HG03039 (cell line): ENCODE measurements at regions not wholly inside any gene's neighbourhood (a gene's known extent, or its start where the extent isn't known, plus 50 kb on each side); places are given as distances from the start of the nearest gene placed in this dataset.

Experiments used
- ATAC-seq: cut with Tn5 transposase; IDR thresholded peaks from one replicate; pipeline ENCODE4 v1.9.1; 2021; ENCODE audit warnings: mild to moderate bottlenecking, moderate library complexity; ENCODE audit not compliant: unreplicated experiment

DNA sequence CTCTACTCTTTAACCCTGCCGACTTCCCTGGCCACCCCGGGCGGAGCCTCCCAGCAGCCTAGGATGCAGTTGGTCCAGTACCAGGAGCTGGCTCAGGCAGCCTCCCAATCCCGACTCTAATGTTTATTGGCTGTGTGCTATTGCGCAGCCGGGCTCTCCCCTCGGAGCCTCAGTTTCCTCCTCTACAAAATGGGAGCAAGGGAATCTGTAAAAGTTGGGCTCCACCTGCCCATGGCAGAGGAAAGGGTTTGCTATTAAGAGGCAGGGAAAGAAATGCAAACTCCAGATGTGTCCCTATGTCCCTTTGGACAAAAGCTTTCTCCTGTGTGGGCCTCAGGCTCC is 140.8 kb upstream of the PJA1 start:
- no peak for ATAC-seq

DNA sequence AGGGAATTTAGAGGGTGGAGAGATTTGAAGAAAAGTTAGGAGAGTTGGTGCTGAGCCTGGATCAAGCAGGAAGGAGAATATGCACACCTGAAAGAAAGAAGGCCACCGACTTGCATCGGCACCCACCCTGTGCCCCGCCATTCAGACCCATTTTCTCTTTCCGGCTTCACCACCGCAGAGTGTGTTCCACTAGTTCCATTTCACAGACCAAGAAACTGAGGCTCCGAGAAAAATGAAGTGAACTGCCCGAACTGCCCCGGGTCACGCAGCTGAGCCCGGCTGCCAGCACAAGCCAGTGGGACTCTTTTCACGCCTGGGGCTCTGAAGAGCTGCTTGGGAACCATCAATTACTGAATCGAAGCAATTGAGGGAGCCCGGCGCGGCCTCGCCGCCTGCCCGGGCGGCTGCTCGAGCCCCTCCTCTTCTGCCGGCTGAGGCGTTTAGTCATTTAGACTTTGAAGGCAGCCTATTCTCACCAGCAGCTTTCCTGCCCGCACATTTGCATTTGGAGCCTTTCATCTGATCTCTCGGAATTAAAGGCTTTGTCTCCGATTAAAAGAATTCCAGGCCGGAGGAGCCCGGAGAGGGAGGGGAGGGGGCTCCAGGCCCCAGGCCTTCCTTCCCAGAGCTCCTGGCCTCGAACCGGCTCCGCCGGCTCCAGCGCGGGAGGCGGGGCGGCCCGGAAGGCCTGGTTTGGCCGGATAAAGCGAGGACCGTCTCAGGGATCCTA is 140.2 kb upstream of the PJA1 start:
- ATAC-seq = no peak

- no peak for ATAC-seq
Measured at GRCh38 chrX:69303231-69303630, 138.0 kb upstream of the PJA1 start.

DNA sequence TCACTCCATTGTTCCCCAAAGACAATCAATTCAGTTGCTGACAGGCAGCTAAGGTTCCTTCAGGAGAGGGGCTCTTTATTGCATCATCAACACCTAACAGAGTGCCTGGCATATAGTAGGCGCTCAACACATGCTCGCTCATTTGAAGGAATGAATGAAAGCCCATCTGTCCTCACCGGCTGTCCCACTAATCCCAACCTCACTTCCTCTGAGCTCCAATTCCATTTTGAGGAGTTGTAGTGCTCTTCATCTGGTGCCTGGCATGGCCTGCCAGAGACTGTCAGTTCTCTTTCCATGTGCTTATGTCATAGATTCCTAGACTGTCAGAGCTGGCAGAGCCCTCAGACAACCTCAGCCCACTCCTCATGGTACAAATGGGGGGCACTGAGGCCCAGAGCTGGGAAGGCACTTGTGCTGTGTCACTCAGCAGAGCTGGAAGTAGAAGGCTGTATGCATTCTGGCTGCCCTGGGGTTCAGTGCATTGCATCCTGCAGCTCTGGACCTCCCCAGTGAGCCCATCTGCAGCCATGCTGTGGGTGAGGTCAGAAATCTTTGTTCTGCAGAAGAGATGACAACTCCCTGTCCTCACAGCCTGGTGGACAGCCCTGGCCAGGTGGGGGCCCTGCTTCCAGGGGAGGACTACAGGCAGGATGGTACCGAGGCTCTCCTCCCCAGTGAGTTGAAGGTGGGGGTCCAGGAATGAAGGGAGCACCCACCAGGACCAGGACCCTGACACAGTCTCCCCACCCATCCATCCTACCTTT is 134.9 kb upstream of the PJA1 start:
- no peak for ATAC-seq

- no peak for ATAC-seq
Measured at GRCh38 chrX:69299285-69299684, 134.0 kb upstream of the PJA1 start.

- ATAC-seq = no peak
Measured at GRCh38 chrX:69298466-69299140, 133.3 kb upstream of the PJA1 start.

DNA sequence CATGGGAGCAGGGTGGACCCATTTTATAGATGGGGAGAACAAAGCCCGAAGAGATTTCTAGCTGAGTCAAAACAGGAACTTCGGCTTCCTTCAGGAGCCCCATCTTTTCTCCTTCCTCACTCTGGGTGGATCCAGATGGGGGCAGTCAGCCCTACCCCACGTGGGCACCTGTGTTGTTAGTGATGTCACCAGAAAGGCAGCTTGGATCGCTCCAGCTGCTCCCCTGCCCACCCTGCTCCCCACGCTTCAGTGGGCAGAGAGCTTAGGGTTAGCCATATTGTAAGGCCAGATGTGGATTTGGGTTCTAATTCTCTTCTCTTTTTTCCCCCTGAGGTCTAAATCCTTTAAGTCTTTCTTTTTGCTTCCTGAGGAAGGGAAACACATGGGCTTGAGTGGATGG is 132.3 kb upstream of the PJA1 start:
- ATAC-seq = no peak

DNA sequence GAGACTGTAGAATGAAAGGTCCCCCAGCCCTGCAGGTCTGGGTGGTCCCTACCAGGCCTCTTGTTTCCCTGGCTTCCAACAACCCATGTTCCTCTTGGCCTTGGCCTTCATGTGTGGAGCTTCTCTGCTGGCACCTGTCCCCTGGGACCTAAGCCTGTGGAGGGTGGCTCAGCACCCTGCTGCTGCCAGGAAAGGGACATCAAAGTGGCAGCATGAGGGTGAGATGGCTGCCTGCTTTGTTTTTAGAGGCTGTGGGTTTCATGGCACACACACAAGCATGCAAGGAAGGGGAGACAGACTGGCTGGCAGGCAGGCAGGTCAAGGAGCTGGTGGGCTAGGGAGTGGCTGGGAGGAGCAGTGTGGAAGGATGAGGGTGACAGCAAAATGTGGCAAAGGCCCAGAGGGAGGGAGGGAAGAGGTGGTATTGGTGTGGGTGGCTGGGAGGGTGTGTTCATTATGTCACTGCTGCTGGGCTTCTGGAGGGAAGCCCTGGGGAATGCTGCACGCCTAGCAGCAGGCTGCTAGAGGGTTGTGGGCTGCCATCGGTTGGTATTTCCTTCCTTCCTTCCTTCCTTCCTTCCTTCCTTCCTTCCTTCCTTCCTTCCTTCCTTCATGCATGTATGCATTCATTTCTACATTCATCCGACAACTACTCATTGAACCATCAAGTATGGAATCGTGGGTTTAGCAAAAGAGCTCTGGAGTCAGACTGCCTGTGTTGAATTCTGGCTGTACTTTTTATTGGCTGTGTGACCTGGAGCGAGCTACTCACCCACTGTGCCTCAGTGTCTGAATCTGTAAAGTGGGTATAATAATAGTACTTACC is 128.7 kb upstream of the PJA1 start:
- ATAC-seq = no peak

- ATAC-seq = no peak
Measured at GRCh38 chrX:69291116-69291515, 125.9 kb upstream of the PJA1 start.

DNA sequence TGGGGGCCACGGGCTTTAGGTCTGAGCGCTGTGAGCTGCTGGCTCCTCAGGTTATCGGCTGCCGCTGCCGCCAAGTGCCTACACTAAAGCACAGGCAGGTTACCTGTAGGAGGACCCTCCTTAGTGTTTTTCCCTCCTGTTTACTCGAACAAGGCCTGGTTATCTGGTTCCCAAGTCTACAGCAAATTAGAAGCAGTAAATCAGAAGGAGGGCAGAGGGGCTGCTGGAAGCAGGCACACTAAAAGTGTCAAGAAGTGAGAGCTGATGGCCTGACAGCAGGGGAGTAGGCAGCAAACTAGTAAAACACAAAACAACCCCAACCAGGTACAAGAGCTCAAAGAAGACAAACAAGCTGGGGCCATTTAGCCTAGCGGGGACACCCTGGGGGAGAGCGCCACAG is 125.0 kb upstream of the PJA1 start:
- ATAC-seq = no peak

DNA sequence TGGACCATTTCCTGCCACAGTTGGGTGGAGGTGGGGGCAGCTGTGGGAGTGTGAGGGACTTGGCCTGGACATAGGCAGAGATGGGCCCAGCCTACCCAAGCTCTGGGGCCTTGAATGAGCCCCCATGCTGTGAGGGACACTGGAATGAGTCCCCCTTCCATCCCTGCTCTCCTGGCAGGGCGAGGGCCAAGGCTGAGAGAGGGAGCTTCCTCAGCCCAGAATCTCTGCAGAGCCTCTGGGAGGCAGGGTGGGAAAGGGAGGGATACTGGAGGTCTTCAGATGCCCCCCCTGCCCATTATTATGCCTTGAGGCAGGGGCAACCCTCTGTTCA is 124.5 kb upstream of the PJA1 start:
- ATAC-seq = no peak

GRCh38 chrX:69289046-69289792 is 124.0 kb upstream of the PJA1 start:
- no peak for ATAC-seq

- ATAC-seq = no peak
Measured at GRCh38 chrX:69287095-69287494, 121.8 kb upstream of the PJA1 start.

DNA sequence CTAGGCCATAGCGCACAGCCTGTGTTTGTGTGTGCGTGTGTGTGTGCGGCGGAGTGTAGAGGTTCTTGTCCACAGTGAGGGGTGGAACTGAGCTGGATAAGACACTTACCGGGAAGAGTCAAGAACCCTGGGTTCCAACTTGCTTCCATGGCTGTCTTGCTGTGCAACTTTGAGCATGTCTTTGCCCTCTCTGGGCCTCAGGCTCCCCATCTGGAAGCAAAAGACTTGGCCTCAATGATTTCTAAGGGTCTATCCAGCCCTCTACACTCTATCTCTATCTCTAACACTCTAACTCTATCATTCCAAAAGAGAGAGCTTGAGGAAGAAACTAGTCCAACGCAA is 121.3 kb upstream of the PJA1 start:
- no peak for ATAC-seq

GRCh38 chrX:69285881-69286564 is 120.8 kb upstream of the PJA1 start:
- ATAC-seq = no peak

DNA sequence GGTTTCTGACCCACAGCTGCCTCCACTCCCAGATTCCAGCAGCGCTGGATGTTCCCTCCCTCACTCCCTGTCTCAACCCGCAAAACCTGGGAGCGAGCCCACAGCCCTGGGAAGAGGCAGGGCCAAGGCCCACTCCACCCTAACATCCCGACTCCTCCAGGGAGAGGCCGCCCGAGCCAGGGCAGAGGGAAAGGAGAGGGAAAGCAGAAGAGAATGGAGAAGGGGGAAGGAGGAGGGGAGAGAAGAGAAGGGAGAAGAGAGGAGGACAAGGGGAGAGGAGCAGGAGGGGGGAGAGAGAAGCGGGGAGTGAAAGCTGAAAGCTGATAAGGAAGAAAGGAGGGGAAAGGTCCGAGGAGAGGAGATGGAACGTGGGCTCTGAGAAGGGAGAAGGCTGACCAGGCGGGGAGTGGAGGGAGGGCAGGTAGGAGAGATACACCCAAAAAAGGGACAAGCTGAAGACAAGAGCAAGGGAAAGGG is 120.2 kb upstream of the PJA1 start:
- no peak for ATAC-seq

DNA sequence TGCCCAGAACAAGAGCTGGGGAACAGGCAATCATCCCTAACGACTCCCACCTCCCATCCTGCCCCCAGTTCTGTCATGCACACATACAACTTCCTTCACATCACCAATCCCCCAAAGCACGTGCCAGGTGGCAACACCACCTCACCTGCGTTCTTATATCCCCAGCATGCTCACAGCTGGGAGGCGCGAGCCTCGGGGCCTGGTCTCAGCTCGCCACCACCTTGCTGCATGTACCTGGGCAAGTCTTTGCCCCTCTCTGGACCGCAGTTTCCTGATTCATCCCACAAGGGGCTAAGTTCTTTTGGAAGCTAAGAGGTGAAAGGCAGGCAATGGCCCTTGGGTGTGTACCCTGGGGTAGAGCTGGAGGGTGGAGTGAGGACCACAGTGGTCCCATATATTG is 119.2 kb upstream of the PJA1 start:
- ATAC-seq = no peak

GRCh38 chrX:69282893-69283690 is 117.8 kb upstream of the PJA1 start:
- ATAC-seq = no peak

GRCh38 chrX:69280933-69281332 is 115.7 kb upstream of the PJA1 start:
- no peak for ATAC-seq
